KOPT-K1 (cell line): ENCODE measurements at regions not wholly inside any gene's neighbourhood (a gene's known extent, or its start where the extent isn't known, plus 50 kb on each side); places are given as distances from the start of the nearest gene placed in this dataset.

Experiments
- H3K27ac ChIP-seq: fragments of 200-600 bp; sonication (generic); 2 replicates; pipeline ENCODE4 v1.5.1; 2016; ENCODE audit warnings: antibody characterized with exemption, mild to moderate bottlenecking, low read depth, low read length; ENCODE audit not compliant: poor library complexity, severe bottlenecking
- H3K36me3 ChIP-seq: fragments of 200-600 bp; sonication (generic); 2 replicates; pipeline ENCODE4 v1.5.1; 2017; ENCODE audit warnings: antibody characterized with exemption, mild to moderate bottlenecking, low read length, moderate library complexity; ENCODE audit not compliant: insufficient read depth
- H3K9me3 ChIP-seq: fragments of 200-600 bp; sonication (generic); 2 replicates; pipeline ENCODE4 v1.5.1; 2017; ENCODE audit warnings: antibody characterized with exemption, low read length, mild to moderate bottlenecking; ENCODE audit not compliant: insufficient read depth, poor library complexity, severe bottlenecking

GRCh38 chr11:128285321-128285720 lies 302.0 kb downstream of the ETS1 start:
- H3K9me3 ChIP-seq, result no peaks in the 10 kb centered on the region
- H3K27ac ChIP-seq, result peak overlapping the region; percentile 15
- no peaks in the 10 kb centered on the region for H3K36me3 ChIP-seq

- Histone ChIP-seq H3K27ac (peak overlapping the region; percentile 15), H3K9me3 (no peaks in the 10 kb centered on the region), H3K36me3 (no peaks in the 10 kb centered on the region)
Measured at GRCh38 chr11:128284634-128285033, 302.7 kb downstream of the ETS1 start.

GRCh38 chr11:128283451-128283850 lies 303.9 kb downstream of the ETS1 start:
- Histone ChIP-seq H3K9me3 (no peaks in the 10 kb centered on the region), H3K36me3 (no peaks in the 10 kb centered on the region), H3K27ac (no peak overlapping the region)

- Histone ChIP-seq H3K9me3 (no peaks in the 10 kb centered on the region), H3K36me3 (no peaks in the 10 kb centered on the region), H3K27ac (no peak overlapping the region)
Measured at GRCh38 chr11:128282053-128282452, 305.3 kb downstream of the ETS1 start.

GRCh38 chr11:128279866-128280265 lies 307.5 kb downstream of the ETS1 start:
- no peak overlapping the region for H3K27ac ChIP-seq
- H3K36me3 ChIP-seq, result no peaks in the 10 kb centered on the region
- H3K9me3 ChIP-seq, result no peaks in the 10 kb centered on the region

GRCh38 chr11:128273736-128274135 lies 313.6 kb downstream of the ETS1 start:
- Histone ChIP-seq H3K36me3 (no peaks in the 10 kb centered on the region), H3K9me3 (no peaks in the 10 kb centered on the region), H3K27ac (no peak overlapping the region)

GRCh38 chr11:128271401-128271800 lies 316.0 kb downstream of the ETS1 start:
- no peak overlapping the region for H3K27ac ChIP-seq
- no peaks in the 10 kb centered on the region for H3K9me3 ChIP-seq
- H3K36me3 ChIP-seq, result no peaks in the 10 kb centered on the region

- Histone ChIP-seq H3K36me3 (no peaks in the 10 kb centered on the region), H3K9me3 (no peaks in the 10 kb centered on the region), H3K27ac (no peak overlapping the region)
Measured at GRCh38 chr11:128269466-128269865, 317.9 kb downstream of the ETS1 start.

- Histone ChIP-seq H3K9me3 (no peaks in the 10 kb centered on the region), H3K36me3 (no peaks in the 10 kb centered on the region), H3K27ac (no peak overlapping the region)
Measured at GRCh38 chr11:128266893-128267292, 320.5 kb downstream of the ETS1 start.

- Histone ChIP-seq H3K9me3 (no peaks in the 10 kb centered on the region), H3K36me3 (no peaks in the 10 kb centered on the region), H3K27ac (no peak overlapping the region)
Measured at GRCh38 chr11:128262463-128263345, 324.7 kb downstream of the ETS1 start.

GRCh38 chr11:128261011-128261421 lies 326.3 kb downstream of the ETS1 start:
- Histone ChIP-seq H3K27ac (no peak overlapping the region), H3K9me3 (no peaks in the 10 kb centered on the region), H3K36me3 (no peaks in the 10 kb centered on the region)

GRCh38 chr11:128260398-128260797 lies 327.0 kb downstream of the ETS1 start:
- Histone ChIP-seq H3K9me3 (no peaks in the 10 kb centered on the region), H3K36me3 (no peaks in the 10 kb centered on the region), H3K27ac (no peak overlapping the region)

GRCh38 chr11:128259816-128260215 lies 327.5 kb downstream of the ETS1 start:
- Histone ChIP-seq H3K27ac (no peak overlapping the region), H3K36me3 (no peaks in the 10 kb centered on the region), H3K9me3 (no peaks in the 10 kb centered on the region)

- no peaks in the 10 kb centered on the region for H3K36me3 ChIP-seq
- H3K9me3 ChIP-seq, result no peaks in the 10 kb centered on the region
- no peak overlapping the region for H3K27ac ChIP-seq
Measured at GRCh38 chr11:128254941-128255340, 332.4 kb downstream of the ETS1 start.

GRCh38 chr11:128251140-128251539 lies 336.2 kb downstream of the ETS1 start:
- no peaks in the 10 kb centered on the region for H3K9me3 ChIP-seq
- H3K36me3 ChIP-seq, result no peaks in the 10 kb centered on the region
- H3K27ac ChIP-seq, result no peak overlapping the region

GRCh38 chr11:128250482-128250881 lies 336.9 kb downstream of the ETS1 start:
- no peaks in the 10 kb centered on the region for H3K36me3 ChIP-seq
- no peak overlapping the region for H3K27ac ChIP-seq

More at GRCh38 chr11:128250482-128250881, 336.9 kb downstream of the ETS1 start:
- no peaks in the 10 kb centered on the region for H3K9me3 ChIP-seq
